NOMO-1 treated with DMSO at 0.1 percent for 48 hours (cell line): ENCODE measurements at regions not wholly inside any gene's neighbourhood (a gene's known extent, or its start where the extent isn't known, plus 50 kb on each side); places are given as distances from the start of the nearest gene placed in this dataset.
"Not testable (repeated sequence)": the region's sequence is repeated elsewhere in the genome, so short reads cannot be mapped to it uniquely, and the experiment has no call there.

ENCODE experiments used
- DNase-seq: peaks from one replicate; lab custom pipeline; 2025; ENCODE audit not compliant: unreplicated experiment; lab: John Stamatoyannopoulos, UW

DNA sequence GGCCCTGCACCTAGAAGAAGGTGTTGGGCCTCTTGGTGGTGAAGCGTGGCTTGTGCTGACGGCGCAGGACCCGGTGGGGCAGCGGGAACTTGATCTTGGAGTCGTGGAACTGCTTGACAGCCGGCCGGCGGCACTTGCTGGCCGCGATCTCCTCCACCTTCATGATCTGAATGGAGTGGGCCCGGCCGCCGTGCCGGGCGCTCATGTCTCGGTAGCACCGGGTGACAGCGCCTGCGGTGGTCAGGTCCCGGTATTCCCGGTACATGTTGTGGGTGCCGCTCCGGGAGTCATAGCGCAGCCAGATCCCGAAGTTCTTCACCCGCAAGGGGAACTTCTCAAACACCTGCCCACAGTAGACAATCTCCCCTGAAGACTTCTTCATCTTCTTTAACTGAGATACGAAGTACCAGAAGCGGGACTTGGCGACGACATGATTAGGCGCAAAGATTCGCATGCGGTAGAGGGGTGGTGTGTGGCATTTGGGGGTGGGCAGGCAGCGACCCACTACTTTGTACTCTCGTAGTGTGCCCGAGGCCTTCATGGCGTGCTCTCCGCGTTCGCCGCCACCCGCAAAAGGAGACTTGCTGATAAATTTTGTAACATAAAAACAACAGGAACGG lies 92.1 kb upstream of the MSH6 start:
- DNase-seq = not testable (repeated sequence)

DNA sequence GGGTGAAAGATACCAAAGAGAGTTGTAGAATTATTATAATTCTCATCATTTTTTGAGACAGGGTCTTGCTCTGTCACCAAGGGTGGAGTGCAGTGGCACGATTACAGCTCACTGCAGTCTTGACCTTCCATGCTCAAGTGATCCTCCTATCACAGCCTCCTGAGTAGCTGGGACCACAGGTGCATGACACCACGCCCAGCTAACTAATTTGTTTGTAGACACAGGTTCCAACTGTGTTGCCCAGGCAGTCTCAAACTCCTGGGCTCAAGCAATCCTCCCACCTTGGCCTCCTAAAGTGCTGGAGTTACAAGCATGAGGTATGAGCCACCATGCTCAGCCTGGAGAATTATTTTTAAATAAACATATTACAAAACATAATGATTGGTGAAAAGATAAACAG lies 92.8 kb upstream of the MSH6 start:
- no peak for DNase-seq

GRCh38 chr2:47689118-47689517 lies 93.8 kb upstream of the MSH6 start:
- DNase-seq = not testable (repeated sequence)

DNA sequence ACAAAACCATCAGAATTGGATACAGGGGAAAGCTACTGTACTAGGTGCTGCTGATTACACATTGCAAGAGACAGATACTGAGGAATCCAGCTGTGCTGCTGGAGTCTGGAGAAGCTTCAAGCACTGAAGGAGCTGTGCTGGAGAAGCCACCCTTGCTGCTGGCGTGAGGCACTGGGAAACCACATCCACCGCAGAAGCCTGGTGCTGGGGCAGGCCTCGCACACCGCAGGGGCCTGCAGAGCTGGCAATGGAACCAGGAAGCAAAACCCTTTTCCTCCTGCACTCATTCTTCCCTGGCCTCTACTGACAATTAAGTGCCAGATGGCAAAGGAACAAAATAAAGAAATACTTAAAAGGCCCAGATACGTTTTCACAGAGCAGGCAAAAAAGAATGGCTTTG lies 94.4 kb upstream of the MSH6 start:
- DNase-seq = no peak

DNA sequence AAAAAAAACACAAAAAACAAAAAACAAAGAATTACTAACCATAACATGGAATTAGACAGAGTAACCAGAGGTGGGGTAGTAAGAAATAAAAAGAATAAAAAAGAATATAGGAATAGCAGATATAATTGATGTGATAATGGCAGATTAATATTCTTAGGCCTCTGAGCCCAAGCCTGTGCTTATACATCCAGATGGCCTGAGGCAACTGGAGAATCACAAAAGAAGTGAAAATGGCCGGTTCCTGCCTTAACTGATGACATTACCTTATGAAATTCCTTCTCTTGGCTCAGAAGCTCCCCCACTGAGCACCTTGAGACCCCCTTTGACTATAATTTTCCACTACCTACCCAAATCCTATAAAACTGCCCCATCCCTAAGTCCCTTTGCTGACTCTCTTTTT lies 95.1 kb upstream of the MSH6 start:
- no peak for DNase-seq

- DNase-seq = no peak
Measured at GRCh38 chr2:47686018-47686417, 96.9 kb upstream of the MSH6 start.

DNA sequence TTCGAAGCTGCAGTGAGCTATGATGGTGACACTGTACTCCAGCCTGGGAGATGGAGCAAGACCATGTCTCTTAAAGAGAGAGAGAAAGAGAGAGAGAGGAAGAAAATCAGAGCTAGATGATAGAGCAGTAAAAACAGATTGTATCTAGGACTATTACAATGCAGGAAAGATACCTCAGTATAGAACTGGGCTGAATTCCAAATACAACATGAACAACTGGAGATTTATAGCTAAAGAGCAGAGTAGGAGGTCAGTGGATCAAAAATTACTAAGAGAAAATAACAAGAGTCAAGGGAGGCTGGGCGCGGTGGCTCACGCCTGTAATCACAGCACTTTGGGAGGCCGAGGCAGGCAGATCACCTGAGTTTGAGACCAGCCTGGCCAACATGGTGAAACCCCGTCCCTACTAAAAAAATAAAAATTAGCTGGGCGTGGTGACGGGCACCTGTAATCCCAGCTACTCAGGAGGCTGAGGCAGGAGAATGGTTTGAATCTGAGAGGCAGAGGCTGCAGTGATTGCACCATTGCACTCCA lies 100.7 kb upstream of the MSH6 start:
- no peak for DNase-seq

DNA sequence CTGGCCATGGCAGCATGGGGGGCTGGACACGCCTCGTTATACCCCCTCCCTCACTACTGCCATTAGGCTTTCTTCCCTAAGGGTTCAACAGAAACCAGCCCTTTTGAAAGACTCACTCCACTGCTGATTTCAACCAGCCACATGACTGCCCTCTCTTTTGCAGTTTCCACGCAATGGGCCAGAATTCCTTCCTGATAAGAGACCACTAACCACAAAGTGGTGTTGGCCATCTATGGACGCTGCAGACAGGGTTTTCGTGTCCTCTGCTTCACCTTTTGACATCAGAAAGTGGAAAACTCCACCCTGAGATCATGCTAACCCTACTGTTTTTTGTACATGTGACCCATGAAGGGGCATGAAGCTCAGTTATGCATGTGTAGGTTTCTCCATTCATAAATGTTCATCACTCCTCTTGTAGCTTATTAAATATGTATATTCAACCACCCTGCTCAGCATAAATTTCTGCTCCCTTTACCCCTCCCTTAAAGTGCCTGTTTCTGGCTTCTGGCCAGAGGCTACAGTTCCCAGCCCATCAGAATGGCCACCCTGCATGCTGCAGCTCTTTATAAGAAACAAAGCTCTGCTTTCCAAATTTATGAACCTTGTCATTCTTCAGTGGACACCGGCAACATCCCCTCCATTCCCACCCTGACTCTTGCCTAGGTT lies 105.6 kb upstream of the KCNK12 start:
- DNase-seq = no peak

- DNase-seq = no peak
Measured at GRCh38 chr2:47675196-47675825, 104.5 kb upstream of the KCNK12 start.

GRCh38 chr2:47666332-47666731 lies 95.5 kb upstream of the KCNK12 start:
- no peak for DNase-seq

DNA sequence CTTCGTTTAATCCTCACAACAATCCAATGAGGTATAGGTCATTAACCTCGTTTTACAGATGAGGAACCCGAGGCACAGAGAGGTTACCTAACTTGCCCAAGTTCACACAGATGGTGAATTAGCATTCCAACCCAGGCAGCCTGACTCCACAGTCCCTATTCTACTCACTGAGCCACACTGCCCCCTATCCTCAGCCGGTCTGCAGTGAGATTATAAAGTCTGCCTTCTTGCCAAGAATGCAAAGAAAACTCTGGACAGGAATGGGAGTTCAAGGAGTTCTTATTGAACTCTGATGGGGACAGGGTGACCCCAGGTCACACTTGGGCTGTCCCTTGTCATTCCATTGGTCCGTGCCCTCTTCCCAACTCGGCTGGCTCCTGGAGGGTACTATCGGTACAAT lies 94.0 kb upstream of the KCNK12 start:
- DNase-seq = no peak

GRCh38 chr2:47662552-47662951 lies 91.8 kb upstream of the KCNK12 start:
- no peak for DNase-seq

GRCh38 chr2:47661310-47661709 lies 90.5 kb upstream of the KCNK12 start:
- DNase-seq = no peak

- DNase-seq = no peak
Measured at GRCh38 chr2:47660168-47660567, 89.4 kb upstream of the KCNK12 start.

GRCh38 chr2:47658646-47659320 lies 88.0 kb upstream of the KCNK12 start:
- DNase-seq = no peak

GRCh38 chr2:47657886-47658489 lies 87.2 kb upstream of the KCNK12 start:
- no peak for DNase-seq

- DNase-seq = no peak
Measured at GRCh38 chr2:47656715-47657600, 86.2 kb upstream of the KCNK12 start.

DNA sequence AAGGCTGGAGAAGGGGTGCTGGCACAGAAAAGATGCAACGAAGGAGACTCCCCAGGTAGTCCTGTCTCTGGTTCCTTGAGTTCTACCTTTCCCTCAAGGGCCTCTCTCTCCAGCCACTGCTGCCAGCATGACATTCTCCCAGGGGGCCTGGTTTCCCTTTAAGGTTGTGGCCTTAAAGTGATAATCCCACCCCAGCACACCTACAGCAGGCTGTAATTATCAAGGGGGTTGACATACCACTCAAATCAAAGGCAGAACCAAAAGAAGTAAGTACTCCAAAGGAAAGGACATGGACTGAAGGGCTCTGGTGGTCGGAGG lies 84.7 kb upstream of the KCNK12 start:
- DNase-seq = no peak

GRCh38 chr2:47654790-47655562 lies 84.2 kb upstream of the KCNK12 start:
- DNase-seq = no peak
